HCT116 (cell line): ENCODE measurements at regions not wholly inside any gene's neighbourhood (a gene's known extent, or its start where the extent isn't known, plus 50 kb on each side); places are given as distances from the start of the nearest gene placed in this dataset.

Source experiments
- ATAC-seq: fragments of 200-7000 bp; cut with Tn5 transposase; 2 replicates; pipeline ENCODE4 v1.9.1; 2020; ENCODE audit warnings: mild to moderate bottlenecking, moderate library complexity
- BruUV-seq: library from RNA; stranded (reverse); fragments of 400-500 nt; replicated peaks from 2 replicates; lab custom pipeline; 2021; lab: Mats Ljungman, UMichigan
- CTCF ChIA-PET: fragments of 300-600 bp; sonication (Branson Sonifier 250); formaldehyde crosslinking; loops from one replicate; lab custom pipeline; 2021; ENCODE audit warnings: antibody characterized with exemption; lab: Charles Lee
- POLR2A ChIA-PET: fragments of 300-600, 350-600 bp; sonication (Branson Sonifier 250); formaldehyde crosslinking; loops from one replicate; lab custom pipeline; 2021; ENCODE audit warnings: antibody characterized with exemption; lab: Charles Lee
- RAD21 ChIA-PET, 2 experiments: fragments of 300-600 bp; sonication (Branson Sonifier 250); formaldehyde crosslinking; loops; one replicate each; lab custom pipeline; 2023; ENCODE audit warnings: low total read pairs in 2 of 2; ENCODE audit not compliant: uncharacterized antibody in 2 of 2, unreplicated experiment in 2 of 2, low non-redundant PET in 1 of 2; lab: Charles Lee
- DNase-seq: peaks from one replicate; pipeline ENCODE4 v3.0.0-alpha.2; 2010; ENCODE audit warnings: low read depth, low spot score
- H2AFZ ChIP-seq: fragments of 200-600 bp; shearing (Covaris generic), sonication (generic); 2 replicates; pipeline ENCODE4 v1.6.1; 2017; ENCODE audit warnings: low read depth, mixed run types, mixed read lengths, antibody characterized with exemption, low read length; ENCODE audit not compliant: poor library complexity, severe bottlenecking
- H3K27ac ChIP-seq: 2 replicates; pipeline ENCODE4 v1.5.1; 2012; ENCODE audit warnings: low read depth, low read length
- H3K27me3 ChIP-seq: fragments of 200-600 bp; sonication (generic); 2 replicates; pipeline ENCODE4 v1.6.1; 2016; ENCODE audit warnings: mixed run types, low read length, mixed read lengths; ENCODE audit not compliant: insufficient read depth
- H3K36me3 ChIP-seq, 2 experiments: fragments of 200-500 bp in 1 of 2; fragments of 200-600 bp in 1 of 2; sonication (Bioruptor generic) in 1 of 2; sonication (generic) in 1 of 2; 2 replicates each; pipeline versions ENCODE4 v1.5.1 to v1.6.1; 2014 to 2016; ENCODE audit warnings: low read length in 2 of 2, inconsistent platforms in 1 of 2, mixed read lengths in 1 of 2, mixed run types in 1 of 2; ENCODE audit not compliant: insufficient read depth in 2 of 2, control insufficient read depth in 1 of 2
- H3K4me1 ChIP-seq, 2 experiments: fragments of 200-600 bp in 1 of 2; sonication (generic) in 1 of 2; 2 replicates each; pipeline versions ENCODE4 v1.5.1 to v1.6.1; 2012 to 2017; ENCODE audit warnings: low read length in 2 of 2, inconsistent platforms in 1 of 2, mild to moderate bottlenecking in 1 of 2, mixed read lengths in 1 of 2, mixed run types in 1 of 2, moderate library complexity in 1 of 2; ENCODE audit not compliant: insufficient read depth in 2 of 2, control insufficient read depth in 1 of 2
- H3K4me2 ChIP-seq: fragments of 200-600 bp; sonication (generic); 2 replicates; pipeline ENCODE4 v1.6.1; 2017; ENCODE audit warnings: mixed run types, low read length, mixed read lengths
- H3K4me3 ChIP-seq, 2 experiments: fragments of 200-600 bp in 1 of 2; sonication (generic) in 1 of 2; replicated peaks in 1 of 2; 2 replicates each; pipeline ENCODE4 v1.5.1; 2011 to 2016; ENCODE audit warnings: low read length in 2 of 2, control low read depth in 1 of 2, low read depth in 1 of 2, mild to moderate bottlenecking in 1 of 2, mixed read lengths in 1 of 2, mixed run types in 1 of 2
- H3K79me2 ChIP-seq: fragments of 200-600 bp; sonication (generic); 2 replicates; pipeline ENCODE4 v1.6.1; 2017; ENCODE audit warnings: mild to moderate bottlenecking, mixed run types, low read length, moderate library complexity, mixed read lengths; ENCODE audit not compliant: insufficient read depth
- H3K9ac ChIP-seq: fragments of 200-600 bp; sonication (generic); 2 replicates; pipeline ENCODE4 v1.6.1; 2016; ENCODE audit warnings: low read length, mixed read lengths
- H3K9me2 ChIP-seq: fragments of 200-600 bp; sonication (generic), shearing (Covaris generic); 2 replicates; pipeline ENCODE4 v1.6.1; 2017; ENCODE audit warnings: mixed run types, mild to moderate bottlenecking, moderate library complexity; ENCODE audit not compliant: insufficient read depth
- H3K9me3 ChIP-seq, 2 experiments: fragments of 200-500 bp in 1 of 2; fragments of 200-600 bp in 1 of 2; sonication (Bioruptor generic) in 1 of 2; sonication (generic) in 1 of 2; 2 replicates each; pipeline ENCODE4 v1.6.1; 2014 to 2017; ENCODE audit warnings: low read length in 2 of 2, mixed read lengths in 2 of 2, inconsistent platforms in 1 of 2, low read depth in 1 of 2, mild to moderate bottlenecking in 1 of 2, mixed run types in 1 of 2, moderate library complexity in 1 of 2; ENCODE audit not compliant: control insufficient read depth in 1 of 2, insufficient read depth in 1 of 2
- H4K20me1 ChIP-seq: fragments of 200-600 bp; sonication (generic), shearing (Covaris generic); 2 replicates; pipeline ENCODE4 v1.6.1; 2017; ENCODE audit warnings: mixed run types, mild to moderate bottlenecking, moderate library complexity; ENCODE audit not compliant: insufficient read depth
- CEBPB ChIP-seq: IDR thresholded peaks from 2 replicates; pipeline ENCODE4 v1.6.1; 2012; ENCODE audit warnings: low read depth
- EGR1 ChIP-seq: IDR thresholded peaks from 2 replicates; pipeline ENCODE4 v1.6.1; 2012; ENCODE audit warnings: low read depth
- EZH2 ChIP-seq: fragments of 200-600 bp; sonication (generic); IDR thresholded peaks from 2 replicates; pipeline ENCODE4 v1.6.1; 2017; ENCODE audit warnings: antibody characterized with exemption, mixed run types
- FOSL1 ChIP-seq: IDR thresholded peaks from 2 replicates; pipeline ENCODE4 v1.6.1; 2012; ENCODE audit warnings: low read depth
- JUND ChIP-seq: IDR thresholded peaks from 2 replicates; pipeline ENCODE4 v1.6.1; 2012
- MAX ChIP-seq: IDR thresholded peaks from 2 replicates; pipeline ENCODE4 v1.6.1; 2012
- POLR2A ChIP-seq: IDR thresholded peaks from 2 replicates; pipeline ENCODE4 v1.7.0; 2011; ENCODE audit warnings: borderline replicate concordance; ENCODE audit not compliant: insufficient read depth, insufficient read length; ENCODE audit errors: extremely low read depth
- POLR2AphosphoS5 ChIP-seq: IDR thresholded peaks from 2 replicates; pipeline ENCODE4 v1.6.1; 2011; ENCODE audit warnings: mild to moderate bottlenecking, low read depth, low read length, moderate library complexity
- RAD21 ChIP-seq: IDR thresholded peaks from 2 replicates; pipeline ENCODE4 v1.6.1; 2012; ENCODE audit warnings: low read depth, mild to moderate bottlenecking
- SIN3A ChIP-seq: IDR thresholded peaks from 2 replicates; pipeline ENCODE4 v1.6.1; 2012; ENCODE audit warnings: low read depth
- SP1 ChIP-seq: IDR thresholded peaks from 2 replicates; pipeline ENCODE4 v1.6.1; 2012; ENCODE audit warnings: low read depth
- SRF ChIP-seq: IDR thresholded peaks from 2 replicates; pipeline ENCODE4 v1.6.1; 2012; ENCODE audit warnings: low read depth
- TCF7L2 ChIP-seq: IDR thresholded peaks from 2 replicates; pipeline ENCODE4 v1.7.0; 2011; ENCODE audit warnings: borderline replicate concordance, inconsistent platforms; ENCODE audit not compliant: insufficient read depth, insufficient read length; ENCODE audit errors: extremely low read depth
- YY1 ChIP-seq: IDR thresholded peaks from 2 replicates; pipeline ENCODE4 v1.6.1; 2011; ENCODE audit warnings: low read length, low read depth, moderate library complexity, mild to moderate bottlenecking; ENCODE audit not compliant: insufficient replicate concordance; ENCODE audit errors: extremely low read depth
- ZFX ChIP-seq: fragments of 450-650 bp; IDR thresholded peaks from 2 replicates; pipeline ENCODE4 v1.6.1; 2017
- ZNF274 ChIP-seq: fragments of 200-500 bp; sonication (Bioruptor generic); IDR thresholded peaks from 2 replicates; pipeline ENCODE4 v1.6.1; 2014; ENCODE audit warnings: mild to moderate bottlenecking, low read depth, low read length, inconsistent platforms
- intact Hi-C: fragments of 100-400 bp; cut with micrococcal nuclease; formaldehyde crosslinking; loops from 2 replicates; pipeline ENCODE4 v1.10.0; 2022
- TF ChIP-seq, protein P1 (sequence below), 3 experiments: fragments of 200-600 bp in 1 of 3; sonication (generic) in 1 of 3; IDR thresholded peaks in 2 of 3; conservative IDR thresholded peaks in 1 of 3; 2 replicates each; pipeline ENCODE4 v1.5.1; 2012 to 2017; ENCODE audit warnings: low read depth in 2 of 3, low read length in 2 of 3, antibody characterized with exemption in 1 of 3, borderline replicate concordance in 1 of 3, control low read depth in 1 of 3, mild to moderate bottlenecking in 1 of 3, mixed read lengths in 1 of 3, mixed run types in 1 of 3, moderate library complexity in 1 of 3; ENCODE audit not compliant: insufficient read depth in 1 of 3
- TF ChIP-seq, protein P2 (sequence below): IDR thresholded peaks from 2 replicates; pipeline ENCODE4 v1.6.1; 2012

DNA sequence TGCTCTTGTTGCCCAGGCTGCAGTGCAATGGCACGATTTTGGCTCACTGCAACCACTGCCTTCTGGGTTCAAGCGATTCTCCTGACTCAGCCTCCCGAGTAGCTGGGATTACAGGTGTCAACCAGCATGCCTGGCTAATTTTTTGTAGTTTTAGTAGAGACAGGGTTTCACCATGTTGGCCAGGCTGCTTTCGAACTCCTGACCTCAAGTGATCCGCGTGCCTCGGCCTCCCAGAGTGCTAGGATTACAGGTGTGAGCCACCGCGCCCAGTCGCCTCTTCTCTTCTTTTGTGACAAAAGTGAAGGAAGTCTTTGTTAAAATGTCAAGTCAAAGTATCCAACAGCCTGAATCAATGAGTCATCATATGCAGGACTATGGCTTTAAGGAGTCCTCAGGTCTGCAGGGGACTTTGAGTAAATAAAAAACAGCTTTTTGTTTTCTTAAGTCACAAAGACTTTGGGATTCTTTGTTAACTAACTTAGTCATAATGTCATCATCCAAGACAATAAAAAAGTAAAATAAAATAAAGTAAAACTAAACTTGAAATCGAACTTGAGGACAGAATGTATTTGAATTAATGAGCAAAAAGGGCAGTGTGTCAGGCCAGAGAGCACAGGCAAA is 1153.2 kb downstream of the SUCLG1 start:
- Histone ChIP-seq H3K27ac (no peak overlapping the region), H3K27me3 (no peaks in the 10 kb centered on the region), H3K36me3 (no peaks in the 10 kb centered on the region), H3K79me2 (no peaks in the 10 kb centered on the region), H2AFZ (no peak overlapping the region), H3K4me3 (no peak overlapping the region), H3K9ac (no peak overlapping the region), H3K9me3 (no peaks in the 10 kb centered on the region), H3K4me2 (no peak overlapping the region), H3K9me2 (no peaks in the 10 kb centered on the region), H3K4me1 (peaks cover 0 to 8% of the 10 kb centered on the region in 2 experiments; a peak in 1 of 4 replicates), H4K20me1 (no peaks in the 10 kb centered on the region)
- CTCF ChIA-PET = no interaction called here
- TF ChIP-seq MAX (0 out of 2 replicates have a peak, but pooled peaks have one; percentile 18), ZFX (no peak)
- intact Hi-C loops = no loop called here
- BruUV-seq = no TSS peak
- DNase-seq = peak; percentile 8
- POLR2A ChIA-PET = no interaction called here
- ATAC-seq = 0 out of 2 replicates have a peak, but pooled peaks have one; percentile 27
- RAD21 ChIA-PET = no interaction called here

DNA sequence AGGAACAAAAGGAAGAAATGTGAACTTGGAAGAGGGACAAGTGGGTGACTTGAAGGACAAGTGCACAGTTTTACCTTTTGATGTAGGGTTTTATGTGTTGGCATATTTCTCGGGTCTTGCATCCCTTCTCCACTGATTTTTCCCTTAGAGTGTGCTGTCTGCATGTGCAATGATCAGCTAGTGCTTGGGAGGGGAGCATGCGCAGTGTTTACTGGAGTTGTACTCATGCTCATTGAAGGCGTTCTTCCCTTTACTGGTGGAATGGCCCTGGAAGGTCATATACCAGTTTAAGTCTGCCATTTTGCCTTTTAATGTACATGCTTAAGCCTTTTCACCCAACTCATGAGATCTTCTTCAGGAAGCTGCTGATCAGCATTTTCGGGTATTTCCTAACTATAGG is 1168.0 kb downstream of the SUCLG1 start:
- Histone ChIP-seq H3K9me3 (no peaks in the 10 kb centered on the region), H3K36me3 (no peaks in the 10 kb centered on the region), H3K4me3 (no peak overlapping the region), H4K20me1 (no peaks in the 10 kb centered on the region), H3K79me2 (no peaks in the 10 kb centered on the region), H3K4me1 (no peaks in the 10 kb centered on the region), H3K9me2 (no peaks in the 10 kb centered on the region), H3K4me2 (no peak overlapping the region), H2AFZ (no peak overlapping the region), H3K9ac (no peak overlapping the region), H3K27me3 (no peaks in the 10 kb centered on the region), H3K27ac (no peak overlapping the region)
- ChIA-PET RAD21 (no interaction called here), POLR2A (no interaction called here), CTCF (no interaction called here)
- no TSS peak for BruUV-seq
- intact Hi-C loops = no loop called here
- DNase-seq (no peak), ATAC-seq (no peak)
- TF ChIP-seq CEBPB = no peak
- TF ChIP-seq EZH2 = no peak
- no peak for TF ChIP-seq SIN3A
- TF ChIP-seq, protein P1, sequence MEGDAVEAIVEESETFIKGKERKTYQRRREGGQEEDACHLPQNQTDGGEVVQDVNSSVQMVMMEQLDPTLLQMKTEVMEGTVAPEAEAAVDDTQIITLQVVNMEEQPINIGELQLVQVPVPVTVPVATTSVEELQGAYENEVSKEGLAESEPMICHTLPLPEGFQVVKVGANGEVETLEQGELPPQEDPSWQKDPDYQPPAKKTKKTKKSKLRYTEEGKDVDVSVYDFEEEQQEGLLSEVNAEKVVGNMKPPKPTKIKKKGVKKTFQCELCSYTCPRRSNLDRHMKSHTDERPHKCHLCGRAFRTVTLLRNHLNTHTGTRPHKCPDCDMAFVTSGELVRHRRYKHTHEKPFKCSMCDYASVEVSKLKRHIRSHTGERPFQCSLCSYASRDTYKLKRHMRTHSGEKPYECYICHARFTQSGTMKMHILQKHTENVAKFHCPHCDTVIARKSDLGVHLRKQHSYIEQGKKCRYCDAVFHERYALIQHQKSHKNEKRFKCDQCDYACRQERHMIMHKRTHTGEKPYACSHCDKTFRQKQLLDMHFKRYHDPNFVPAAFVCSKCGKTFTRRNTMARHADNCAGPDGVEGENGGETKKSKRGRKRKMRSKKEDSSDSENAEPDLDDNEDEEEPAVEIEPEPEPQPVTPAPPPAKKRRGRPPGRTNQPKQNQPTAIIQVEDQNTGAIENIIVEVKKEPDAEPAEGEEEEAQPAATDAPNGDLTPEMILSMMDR (IDR thresholded peaks at IDR 0.05 in 2 of 3, conservative IDR thresholded peaks at IDR 0.05 in 1 of 3; ENCODE audit: borderline replicate concordance in 1 of 3, insufficient read depth in 1 of 3, low read depth in 2 of 3, low read length in 2 of 3) = no peak
- no peak for TF ChIP-seq TCF7L2
- TF ChIP-seq JUND = no peak
- no peak for TF ChIP-seq YY1
- no peak for TF ChIP-seq FOSL1
- no peak for TF ChIP-seq ZNF274
- no peak for TF ChIP-seq MAX
- no peak for TF ChIP-seq SP1
- TF ChIP-seq RAD21 = no peak
- TF ChIP-seq ZFX = no peak
- TF ChIP-seq, protein P2, sequence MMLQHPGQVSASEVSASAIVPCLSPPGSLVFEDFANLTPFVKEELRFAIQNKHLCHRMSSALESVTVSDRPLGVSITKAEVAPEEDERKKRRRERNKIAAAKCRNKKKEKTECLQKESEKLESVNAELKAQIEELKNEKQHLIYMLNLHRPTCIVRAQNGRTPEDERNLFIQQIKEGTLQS = no peak
- no peak for TF ChIP-seq POLR2AphosphoS5
- no peak for TF ChIP-seq POLR2A
- TF ChIP-seq EGR1 = no peak
- no peak for TF ChIP-seq SRF
